Heart left ventricle (tissue), 16 donors: ENCODE measurements at regions not wholly inside any gene's neighbourhood (a gene's known extent, or its start where the extent isn't known, plus 50 kb on each side); places are given as distances from the start of the nearest gene placed in this dataset.

Source experiments
- ATAC-seq, 4 donors: fragments of 200-7000 bp; cut with Tn5 transposase; one replicate each; pipeline ENCODE4 v1.9.1; 2020 to 2022; ENCODE audit warnings: moderate library complexity in 4 of 4, mild to moderate bottlenecking in 3 of 4, moderate number of reproducible peaks in 1 of 4
- DNase-seq, 5 donors: peaks; one replicate each; pipeline ENCODE4 v3.0.0-alpha.2; 2020
- H3K27ac ChIP-seq, 12 donors: fragments of 200-600 bp; sonication (generic) in 4 of 12; one replicate each; pipeline versions ENCODE4 v1.5.0 to v1.8.0; 2016 to 2022; ENCODE audit warnings: mild to moderate bottlenecking in 2 of 12
- H3K27me3 ChIP-seq, 9 donors: fragments of 200-600 bp; sonication (generic) in 2 of 9; one replicate each; pipeline versions ENCODE4 v1.5.1 to v1.8.0; 2016 to 2022; ENCODE audit warnings: mild to moderate bottlenecking in 3 of 9
- H3K36me3 ChIP-seq, 9 donors: fragments of 200-600 bp; sonication (generic) in 2 of 9; one replicate each; pipeline versions ENCODE4 v1.5.0 to v1.8.0; 2018 to 2022; ENCODE audit warnings: mild to moderate bottlenecking in 2 of 9
- H3K4me1 ChIP-seq, 12 donors: fragments of 200-600 bp; sonication (generic) in 4 of 12; one replicate each; pipeline versions ENCODE4 v1.5.0 to v1.8.0; 2016 to 2022; ENCODE audit warnings: mild to moderate bottlenecking in 3 of 12
- H3K4me3 ChIP-seq, 12 donors: fragments of 200-600 bp; sonication (generic) in 4 of 12; one replicate each; pipeline versions ENCODE4 v1.5.0 to v1.8.0; 2017 to 2022; ENCODE audit warnings: mild to moderate bottlenecking in 9 of 12, moderate library complexity in 4 of 12
- H3K9me3 ChIP-seq, 12 donors: fragments of 200-600 bp; sonication (generic) in 4 of 12; one replicate each; pipeline versions ENCODE4 v1.5.0 to v1.8.0; 2016 to 2022; ENCODE audit warnings: mild to moderate bottlenecking in 1 of 12
- CTCF ChIP-seq, 12 donors: fragments of 200-600 bp; sonication (generic) in 4 of 12; IDR thresholded peaks; one replicate each; pipeline versions ENCODE4 v1.5.0 to v1.8.0; 2018 to 2022; ENCODE audit warnings: antibody characterized with exemption in 12 of 12, mild to moderate bottlenecking in 5 of 12
- POLR2A ChIP-seq, 2 donors: fragments of 450-650 bp; IDR thresholded peaks; one replicate each; pipeline ENCODE4 v1.6.1; 2017; ENCODE audit warnings: antibody characterized with exemption in 2 of 2, mild to moderate bottlenecking in 2 of 2, moderate library complexity in 2 of 2
- WGBS, 4 donors: extraction: QIAGEN DNeasy Blood & Tissue Kit in 2 of 4; methylation state at CpG; one replicate each; pipeline versions ENCODE4 v1.1.5 to v1.1.7; 2013 to 2018; 5-methylcytosine and 5-hydroxymethylcytosine counted together
- intact Hi-C, 10 donors: fragments of 100-400 bp; cut with DNase I; formaldehyde crosslinking; loops; one replicate each; pipeline versions ENCODE4 v1.11.1 to v1.14.2; 2022
- donor health status: ischemic (EF 13 %, LVEDD 7.1; RV severe dilation, severe dysfunction).
- donor health status: healthy with polysubstance abuse.
- donor health status: DM: no; HTN: yes; CAD: no.
- donor health status: DM: no; HTN: no; CAD: no.
- donor health status: ischemic (EF 25% LVEDD 6.9; RV normal size, moderate dysfunction).
- donor health status: ischemic (EF 25% LVEDD 5.7; RV mildly dilated, moderate dysfunction).
- donor health status: healthy.
- donor health status: DM: yes; HTN: yes; CAD: no.
- donor health status: ischemic (EF 35%, LVEDD 5.7; RV mildly dilated, moderate dysfunction).
- donor health status: nonischemic (EF 11% LVEDD 7.7; RV severe dilation, severe dysfunction).
- donor health status: DM: yes; HTN: yes; CAD: no.
- donor health status: PGD.
- donor health status: ischemic (EF 29% LVEDD 5.4; RV normal size, mild dysfunction).
- donor health status: nonischemic (EF 23%, LVEDD 6.1; RV moderate dilation, normal function).

GRCh38 chr1:34441259-34442069, 264.8 kb downstream of the C1orf94 start:
- H3K27ac ChIP-seq: no peak overlapping the region
- ATAC-seq: no peak
- TF ChIP-seq POLR2A (IDR thresholded peaks at IDR 0.05) (no peak), CTCF (IDR thresholded peaks at IDR 0.05) (no peak)
- H3K36me3 ChIP-seq: no peaks in the 10 kb centered on the region
- peaks cover 0 to 8% (median 0%) of the 10 kb centered on the region in 12 donors for H3K9me3 ChIP-seq
- H3K27me3 ChIP-seq: peaks cover 0 to 25% (median 3%) of the 10 kb centered on the region in 9 donors
- H3K4me1 ChIP-seq: no peaks in the 10 kb centered on the region
- H3K4me3 ChIP-seq: no peak overlapping the region
- intact Hi-C loops: no loop called here
- WGBS, 4 donors: 43 to 53% (median 51%) methylated on average over 18 to 19 of the region's 19 CpGs
- no peak for DNase-seq

GRCh38 chr1:34444516-34444915, 267.8 kb downstream of the C1orf94 start:
- H3K27me3 ChIP-seq: peaks cover 0 to 21% (median 0%) of the 10 kb centered on the region in 9 donors

GRCh38 chr1:34450325-34450724, 273.6 kb downstream of the C1orf94 start:
- ATAC-seq (no peak), DNase-seq (no peak)
- no peak overlapping the region for H3K27ac ChIP-seq
- WGBS, 4 donors: 78 to 94% (median 89%) methylated on average over 3 of the region's 3 CpGs
- H3K4me3 ChIP-seq: no peak overlapping the region
- H3K27me3 ChIP-seq: peaks cover 0 to 12% (median 0%) of the 10 kb centered on the region in 9 donors
- TF ChIP-seq POLR2A (IDR thresholded peaks at IDR 0.05) (no peak), CTCF (IDR thresholded peaks at IDR 0.05) (no peak)
- intact Hi-C loops: loop anchor here in 1 of 10 donors (10.0 kb wide), 1 partner anchor 294 kb away; no protein-coding TSS in a partner anchor
- no peaks in the 10 kb centered on the region for H3K9me3 ChIP-seq
- H3K4me1 ChIP-seq: no peaks in the 10 kb centered on the region
- no peaks in the 10 kb centered on the region for H3K36me3 ChIP-seq

More at GRCh38 chr1:34444516-34444915, 267.8 kb downstream of the C1orf94 start:
- Histone ChIP-seq H3K4me3 (no peak overlapping the region), H3K36me3 (no peaks in the 10 kb centered on the region), H3K9me3 (peaks cover 0 to 8% (median 0%) of the 10 kb centered on the region in 12 donors), H3K27ac (no peak overlapping the region), H3K4me1 (no peaks in the 10 kb centered on the region)
- 44 to 54% (median 49%) methylated on average over 2 of the region's 2 CpGs for WGBS, 4 donors
- no peak for TF ChIP-seq CTCF (IDR thresholded peaks at IDR 0.05)
- TF ChIP-seq POLR2A (IDR thresholded peaks at IDR 0.05): no peak
- intact Hi-C loops: no loop called here
- ATAC-seq (no peak), DNase-seq (no peak)

GRCh38 chr1:34452451-34452850, 275.7 kb downstream of the C1orf94 start:
- Histone ChIP-seq H3K27me3 (peaks cover 0 to 5% (median 0%) of the 10 kb centered on the region in 9 donors), H3K9me3 (no peaks in the 10 kb centered on the region), H3K36me3 (no peaks in the 10 kb centered on the region), H3K4me3 (no peak overlapping the region), H3K4me1 (no peaks in the 10 kb centered on the region), H3K27ac (no peak overlapping the region)
- DNase-seq (no peak), ATAC-seq (no peak)
- intact Hi-C loops: loop anchor here in 1 of 10 donors (10.0 kb wide), 1 partner anchor 292 kb away; no protein-coding TSS in a partner anchor
- TF ChIP-seq CTCF (IDR thresholded peaks at IDR 0.05) (no peak), POLR2A (IDR thresholded peaks at IDR 0.05) (no peak)
- WGBS, 4 donors: 90 to 100% (median 92%) methylated on average over 2 of the region's 2 CpGs
